PC-3 (cell line): ENCODE measurements at regions not wholly inside any gene's neighbourhood (a gene's known extent, or its start where the extent isn't known, plus 50 kb on each side); places are given as distances from the start of the nearest gene placed in this dataset.

Experiments used
- CTCF ChIP-seq: fragments of 300-600 bp; sonication (generic); conservative IDR thresholded peaks from 2 replicates; pipeline ENCODE4 v1.5.1; 2017; ENCODE audit warnings: antibody characterized with exemption, low read depth, mild to moderate bottlenecking, low read length
- EZH2phosphoT487 ChIP-seq: fragments of 300-600 bp; sonication (generic); IDR thresholded peaks from 2 replicates; pipeline ENCODE4 v1.6.1; 2018; ENCODE audit warnings: mild to moderate bottlenecking, antibody characterized with exemption, low read length, borderline replicate concordance

- no peak for TF ChIP-seq CTCF
- TF ChIP-seq EZH2phosphoT487, result no peak
Observed at GRCh38 chr5:36377192-36377591, 75.5 kb upstream of the RANBP3L start.
